ENCODE measurements at regions not wholly inside any gene's neighbourhood (a gene's known extent, or its start where the extent isn't known, plus 50 kb on each side); places are given as distances from the start of the nearest gene placed in this dataset.

DNA sequence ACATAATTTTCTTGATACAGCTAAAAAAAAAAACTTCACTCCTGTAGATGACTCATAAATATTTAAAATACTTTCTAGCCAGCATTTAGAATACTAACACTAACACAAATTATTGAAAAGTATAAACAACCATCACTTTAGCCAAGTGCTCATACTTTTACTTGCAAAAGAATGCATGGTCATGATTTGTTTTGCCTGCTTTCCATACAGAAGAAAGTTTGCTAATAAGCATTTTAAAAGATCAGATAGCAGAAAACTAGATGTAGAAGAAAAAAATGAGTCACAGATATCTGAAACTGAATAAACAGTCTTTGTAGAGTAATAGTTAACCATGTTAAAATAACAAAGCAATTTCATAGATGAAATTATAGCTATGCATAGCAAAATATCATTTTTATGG is 2280.4 kb upstream of the PCDH20 start:
- DNase-seq: no peak

DNA sequence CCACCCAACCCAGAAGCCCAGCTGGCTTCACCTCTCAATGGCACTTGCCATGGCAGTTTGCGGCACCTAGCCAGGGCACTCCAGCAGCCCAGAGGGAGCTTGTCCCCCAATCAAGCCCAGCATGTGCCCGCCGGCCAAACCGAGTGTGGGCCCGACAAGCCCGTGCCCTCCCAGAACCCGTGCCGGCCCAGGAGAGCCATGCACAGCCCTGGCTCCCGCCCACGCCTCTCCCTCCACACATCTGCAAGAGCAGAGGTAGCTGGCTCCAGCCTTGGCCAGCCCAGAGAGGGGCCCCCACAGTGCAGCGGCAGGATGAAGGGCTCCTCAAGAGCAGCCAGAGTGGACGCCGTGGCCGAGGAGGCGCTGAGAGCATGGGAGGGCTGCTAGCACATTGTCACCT is 2278.0 kb upstream of the PCDH20 start:
- DNase-seq: no peak

DNA sequence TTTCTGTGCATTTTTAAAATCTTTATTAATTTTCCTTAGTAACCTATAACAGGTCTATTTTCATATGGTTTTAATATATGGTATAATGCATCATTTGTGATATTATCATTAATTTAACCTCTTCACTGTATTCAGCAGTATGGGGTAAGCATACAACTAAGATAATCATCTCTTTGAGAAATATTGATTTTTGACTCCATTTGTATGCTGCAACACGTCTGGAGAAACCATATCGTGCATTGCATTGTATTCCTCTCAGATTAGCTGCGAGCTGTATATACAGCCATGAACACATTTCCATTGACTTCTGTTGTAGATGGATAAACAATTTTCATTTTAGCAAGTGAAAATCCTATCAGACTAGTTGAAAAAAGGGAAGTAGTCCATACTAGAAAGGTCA is 2275.8 kb upstream of the PCDH20 start:
- DNase-seq: no peak

GRCh38 chr13:63690672-63691071 is 2275.0 kb upstream of the PCDH20 start:
- no peak for DNase-seq

GRCh38 chr13:63684822-63685221 is 2269.2 kb upstream of the PCDH20 start:
- DNase-seq: no peak

DNA sequence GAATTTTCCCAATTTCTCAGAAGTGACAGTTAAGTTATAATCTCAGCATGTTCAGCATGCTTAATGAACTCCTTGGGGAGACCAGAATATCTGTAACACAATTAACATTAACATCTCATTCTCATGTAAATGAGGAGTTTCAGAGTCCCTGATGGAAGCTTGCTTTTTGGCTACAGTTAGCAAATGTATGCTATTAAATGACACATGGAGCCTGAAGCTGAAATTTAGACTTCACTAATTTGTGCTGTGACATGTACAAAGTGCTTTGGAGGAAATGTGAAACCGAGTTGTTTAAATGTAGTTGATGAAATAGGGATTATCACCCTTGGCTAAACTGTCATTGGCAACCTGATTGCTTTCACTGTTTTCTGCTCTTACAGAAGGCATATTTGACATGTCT is 2265.1 kb upstream of the PCDH20 start:
- DNase-seq: no peak

DNA sequence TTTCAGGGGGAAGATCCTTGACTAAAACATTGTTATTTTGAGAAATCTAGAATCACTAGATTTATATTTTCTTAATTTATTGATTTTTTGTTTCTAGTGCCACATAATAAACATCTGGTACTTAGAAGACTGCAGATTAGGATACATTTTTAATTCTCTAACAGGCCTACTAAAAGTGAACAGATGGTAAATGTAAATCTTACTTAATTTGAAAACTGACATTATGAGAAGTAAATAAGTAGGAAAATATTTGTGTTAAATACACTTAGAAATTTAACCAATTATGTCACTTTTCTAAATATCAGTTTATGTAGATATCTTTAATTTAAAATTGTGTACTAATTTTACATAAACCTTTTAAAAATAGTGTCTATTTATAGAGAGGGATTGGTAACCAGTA is 2255.6 kb upstream of the PCDH20 start:
- DNase-seq: no peak

- DNase-seq: no peak
Measured at GRCh38 chr13:63651394-63651793, 2235.7 kb upstream of the PCDH20 start.

- DNase-seq: no peak
Measured at GRCh38 chr13:63643543-63643942, 2227.9 kb upstream of the PCDH20 start.

- no peak for DNase-seq
Measured at GRCh38 chr13:63636316-63636993, 2220.8 kb upstream of the PCDH20 start.

GRCh38 chr13:63632321-63632720 is 2216.7 kb upstream of the PCDH20 start:
- DNase-seq: no peak

GRCh38 chr13:63631006-63631405 is 2215.4 kb upstream of the PCDH20 start:
- DNase-seq: no peak

GRCh38 chr13:63629591-63629990 is 2213.9 kb upstream of the PCDH20 start:
- DNase-seq: no peak

DNA sequence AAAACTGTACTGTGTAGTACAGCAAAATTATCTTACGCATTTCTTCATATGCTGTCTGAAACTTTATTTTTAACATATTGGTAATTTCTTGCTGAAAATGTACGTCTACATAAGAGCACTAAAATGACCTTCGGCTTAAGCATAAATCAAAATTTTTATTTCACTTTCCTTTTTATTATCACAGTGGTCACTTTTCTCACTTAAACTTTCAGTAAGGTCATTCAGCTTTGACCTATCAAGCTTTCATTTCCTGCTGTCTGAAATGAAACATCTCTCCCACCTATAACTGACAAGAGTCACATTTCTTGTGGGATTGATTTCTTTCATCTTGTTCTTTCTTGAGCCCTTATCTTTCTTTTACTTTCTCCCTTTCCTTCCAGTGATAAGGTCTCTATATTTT is 2212.7 kb upstream of the PCDH20 start:
- DNase-seq: no peak

DNA sequence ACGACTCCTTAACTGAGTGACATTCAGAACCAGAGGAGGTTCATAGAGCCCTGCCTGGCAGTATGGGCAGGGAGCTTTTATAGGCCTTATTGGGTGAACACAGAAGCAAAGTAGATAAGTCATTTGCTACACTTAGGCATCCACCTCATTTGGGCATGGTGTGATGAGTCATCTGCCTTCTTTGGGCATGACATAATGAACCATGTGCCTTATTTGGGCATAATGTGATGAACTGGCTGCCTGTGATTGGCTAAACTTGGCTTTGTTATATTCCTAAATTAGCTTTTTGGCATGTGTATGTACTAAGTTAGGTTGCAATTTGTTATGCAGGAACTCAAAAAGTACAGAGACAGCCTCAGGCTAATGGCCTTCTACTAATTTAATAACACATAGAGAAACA is 2210.2 kb upstream of the PCDH20 start:
- DNase-seq: no peak

DNA sequence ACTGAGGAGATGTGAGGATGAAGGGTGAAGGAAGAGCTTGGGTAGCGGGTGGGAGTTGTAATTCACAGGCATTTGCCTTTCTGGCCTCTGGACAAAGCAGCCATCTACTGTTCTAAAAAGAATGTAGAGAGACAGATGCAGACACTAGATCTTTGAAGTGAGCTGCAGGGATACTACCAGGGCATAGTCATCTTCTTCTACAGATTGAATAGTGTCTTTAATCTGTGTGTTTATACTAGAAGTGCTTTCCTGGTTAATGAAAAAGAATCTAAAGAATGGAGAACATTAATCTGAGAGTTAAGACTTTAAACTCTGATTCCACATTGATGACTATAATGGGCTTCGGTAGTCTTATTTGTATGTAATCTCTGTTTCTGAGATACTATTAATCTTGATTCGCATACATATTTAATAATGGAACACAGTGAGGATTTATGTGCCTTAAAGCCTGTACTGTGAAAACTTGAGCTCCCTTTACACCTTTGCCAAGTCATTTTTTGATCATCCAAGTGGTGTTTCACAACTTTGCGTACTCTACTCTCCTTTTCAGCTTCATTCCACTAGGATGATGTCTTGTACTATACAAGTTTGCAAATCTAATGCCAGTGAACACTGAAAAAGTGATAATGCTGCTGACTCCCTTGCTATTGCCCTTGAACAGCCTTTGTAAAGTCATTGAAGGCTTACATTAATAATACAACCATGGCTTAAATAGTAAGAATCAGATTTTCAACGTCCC is 2199.4 kb upstream of the PCDH20 start:
- DNase-seq: no peak

DNA sequence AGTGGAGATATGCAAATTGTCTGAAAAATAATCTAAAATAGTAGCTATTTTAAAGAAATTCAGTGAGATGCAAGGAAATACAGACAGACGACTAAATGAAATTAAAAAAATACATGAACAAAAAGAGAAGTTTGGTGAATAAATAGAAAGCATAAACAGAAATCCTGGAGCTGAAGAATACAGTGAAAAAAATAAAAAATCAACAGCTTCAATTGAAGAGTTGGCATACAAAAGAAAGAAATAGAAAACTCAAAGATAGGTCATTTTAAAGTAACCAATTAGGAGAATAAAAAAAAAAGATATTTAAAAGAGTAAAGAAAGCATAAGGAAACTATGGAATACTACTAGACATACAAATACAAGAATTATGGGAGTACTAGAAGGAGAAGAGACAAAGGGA is 2191.5 kb upstream of the PCDH20 start:
- DNase-seq: no peak

DNA sequence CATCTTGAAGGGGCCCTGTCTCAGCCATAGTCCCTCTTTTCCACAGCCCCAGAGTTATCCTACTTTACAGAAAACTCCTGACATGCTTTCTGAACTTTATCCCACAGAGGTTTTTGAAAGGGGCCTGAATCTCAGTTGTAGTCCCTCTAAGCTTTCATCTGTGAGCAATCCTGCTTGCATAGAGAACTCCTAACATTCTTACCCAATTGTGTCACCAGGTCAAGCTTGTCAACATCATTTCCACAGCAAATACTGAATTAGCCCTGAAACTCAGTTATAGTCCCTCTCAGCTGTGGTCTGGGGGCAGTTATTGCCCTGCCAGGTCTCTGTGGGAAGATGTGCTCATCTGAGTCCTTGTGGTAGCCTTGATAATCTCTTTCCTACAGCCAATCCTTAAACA is 2190.3 kb upstream of the PCDH20 start:
- no peak for DNase-seq

DNA sequence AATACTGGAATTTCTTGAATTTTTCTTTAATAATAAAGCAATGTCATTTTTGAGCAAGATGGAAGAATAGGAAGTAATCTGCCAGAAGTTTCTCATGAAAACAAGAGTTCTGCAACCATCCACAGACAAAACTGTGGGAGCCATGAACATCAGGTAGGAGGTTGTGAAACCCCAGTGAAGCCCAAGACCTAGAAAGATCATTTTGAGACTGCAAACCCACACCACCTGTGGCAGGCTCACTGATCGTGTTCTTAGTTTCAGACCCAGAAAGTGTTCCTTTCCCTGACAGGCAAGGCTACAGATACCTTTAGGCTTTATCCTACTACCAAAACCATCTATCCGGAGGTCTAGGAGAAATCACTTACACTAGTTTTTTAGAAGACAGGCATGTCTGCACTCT is 2189.8 kb upstream of the PCDH20 start:
- DNase-seq: no peak

- no peak for DNase-seq
Measured at GRCh38 chr13:63595811-63596210, 2180.2 kb upstream of the PCDH20 start.

DNA sequence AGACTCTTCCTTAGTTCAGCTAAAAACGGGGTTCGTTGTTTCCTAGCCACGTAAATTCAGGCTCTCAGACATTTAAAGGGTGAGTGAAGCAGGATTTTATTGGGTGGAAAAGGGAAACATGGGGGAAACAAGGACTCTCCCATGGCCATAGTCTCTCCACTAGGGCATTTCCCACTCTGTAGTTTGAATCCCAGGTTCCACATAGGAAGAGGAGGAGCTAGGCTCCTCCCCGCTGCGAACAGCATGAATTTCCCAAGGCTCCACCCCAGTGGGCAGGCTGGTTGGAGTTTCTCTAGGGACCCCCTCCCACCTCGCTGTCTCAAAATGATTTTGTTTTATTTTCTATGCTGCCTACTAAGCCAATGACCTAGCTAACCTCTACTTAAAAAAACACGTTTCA is 2170.8 kb upstream of the PCDH20 start:
- no peak for DNase-seq

- DNase-seq: no peak
Measured at GRCh38 chr13:63578796-63579195, 2163.1 kb upstream of the PCDH20 start.

- DNase-seq: no peak
Measured at GRCh38 chr13:63567031-63567430, 2151.4 kb upstream of the PCDH20 start.

DNA sequence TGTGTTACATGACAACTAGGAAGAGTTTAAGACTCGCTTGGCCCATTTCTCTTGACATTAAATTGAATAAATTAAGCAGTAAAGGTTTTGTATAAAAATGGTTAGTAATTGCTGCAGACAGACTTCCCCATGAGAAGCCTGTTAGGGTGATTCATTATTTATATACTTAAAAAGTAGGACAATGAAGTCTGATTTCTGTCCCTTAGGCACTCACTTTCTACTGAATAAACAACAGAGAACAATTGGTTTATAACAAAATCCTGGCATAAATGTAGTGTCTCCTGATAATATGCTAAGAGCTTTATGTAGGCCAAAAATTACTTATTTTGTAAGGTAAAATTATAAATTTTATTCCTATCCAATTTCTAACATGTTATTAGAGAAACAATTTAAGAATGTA is 2138.5 kb upstream of the PCDH20 start:
- no peak for DNase-seq

DNA sequence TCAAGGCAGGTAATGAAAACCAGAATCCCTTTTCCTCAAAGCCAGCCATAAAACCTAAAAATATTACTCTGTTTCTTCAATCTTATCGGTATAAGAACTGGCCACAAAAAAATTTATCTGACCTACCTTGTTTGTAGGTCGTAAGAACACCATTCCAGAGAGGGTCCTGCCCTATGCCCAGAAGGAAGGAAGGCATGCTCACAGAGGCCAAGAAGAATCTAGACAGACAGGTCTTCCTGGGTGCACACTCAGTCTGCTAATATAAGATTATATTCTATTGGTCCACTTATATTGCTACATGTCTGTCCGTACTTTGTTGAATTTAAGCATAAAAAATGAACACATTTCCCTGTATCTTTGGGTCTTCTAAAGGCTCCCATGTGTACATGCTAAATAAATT is 2136.1 kb upstream of the PCDH20 start:
- no peak for DNase-seq

All from bone marrow (tissue), 2 donors.